ENCODE measurements at regions not wholly inside any gene's neighbourhood (a gene's known extent, or its start where the extent isn't known, plus 50 kb on each side); places are given as distances from the start of the nearest gene placed in this dataset.

GRCh38 chr9:99557816-99558215, 263.9 kb upstream of the NR4A3 start:
- 100% methylated on average over 1 of the region's 2 CpGs for WGBS
- H3K4ac ChIP-seq (ENCODE audit: low read depth in 1 of 2, low read length in 2 of 2), result no peak overlapping the region

GRCh38 chr9:99559776-99560175, 261.9 kb upstream of the NR4A3 start:
- 80% methylated on average over 1 of the region's 1 CpG for WGBS
- H3K23ac ChIP-seq (ENCODE audit: low read length in 2 of 2), result no peak overlapping the region
- no peak overlapping the region for H3K4me2 ChIP-seq (ENCODE audit: low read length, poor library complexity, severe bottlenecking)
- H3K27ac ChIP-seq (ENCODE audit: low read length, poor library complexity, severe bottlenecking), result no peak overlapping the region
- DNase-seq, result no peak
- no peak overlapping the region for H2AK5ac ChIP-seq (ENCODE audit: low read length, severe bottlenecking)
- H3K9ac ChIP-seq (ENCODE audit: low read length), result no peak overlapping the region
- H3K79me1 ChIP-seq (replicated peaks; ENCODE audit: low read length, poor library complexity, severe bottlenecking), result no peaks in the 10 kb centered on the region
- no peak overlapping the region for H4K91ac ChIP-seq (ENCODE audit: low read length)
- H3K4ac ChIP-seq (ENCODE audit: low read depth in 1 of 2, low read length in 2 of 2), result no peak overlapping the region
- H2BK120ac ChIP-seq (ENCODE audit: low read depth, low read length), result no peak overlapping the region
- no peaks in the 10 kb centered on the region for H3K4me1 ChIP-seq (ENCODE audit: control insufficient read depth, insufficient read depth, low read depth, low read length)
- no peak overlapping the region for H2AFZ ChIP-seq (ENCODE audit: low read depth, low read length)
- H4K8ac ChIP-seq (ENCODE audit: low read length), result no peak overlapping the region
- no peak overlapping the region for H2BK5ac ChIP-seq (ENCODE audit: low read depth, low read length, poor library complexity, severe bottlenecking)
- no peak overlapping the region for H3K18ac ChIP-seq (ENCODE audit: low read depth in 1 of 2, low read length in 2 of 2)
- no peak overlapping the region for H2BK12ac ChIP-seq (ENCODE audit: low read length in 2 of 2)
- no peak overlapping the region for H3K14ac ChIP-seq (ENCODE audit: low read length in 2 of 2)
- no peaks in the 10 kb centered on the region for H3K9me3 ChIP-seq (ENCODE audit: control insufficient read depth, low read length)
- H3K27me3 ChIP-seq (ENCODE audit: control insufficient read depth in 1 of 2, insufficient read depth in 1 of 2, low read length in 2 of 2), result peaks cover 3 to 8% of the 10 kb centered on the region in 2 experiments
- H3K4me3 ChIP-seq (ENCODE audit: insufficient read depth in 1 of 2, low read depth in 1 of 2, low read length in 2 of 2), result no peak overlapping the region
- no peak overlapping the region for H2BK15ac ChIP-seq (ENCODE audit: low read depth, poor library complexity, severe bottlenecking)
- no peaks in the 10 kb centered on the region for H3K36me3 ChIP-seq (ENCODE audit: control insufficient read depth in 1 of 2, insufficient read depth in 2 of 2, low read depth in 1 of 2, low read length in 2 of 2)

More at GRCh38 chr9:99557816-99558215, 263.9 kb upstream of the NR4A3 start:
- no peak overlapping the region for H2BK15ac ChIP-seq (ENCODE audit: low read depth, poor library complexity, severe bottlenecking)
- no peak overlapping the region for H2BK5ac ChIP-seq (ENCODE audit: low read depth, low read length, poor library complexity, severe bottlenecking)
- H3K23ac ChIP-seq (ENCODE audit: low read length in 2 of 2), result no peak overlapping the region
- no peak overlapping the region for H2AFZ ChIP-seq (ENCODE audit: low read depth, low read length)
- H3K36me3 ChIP-seq (ENCODE audit: control insufficient read depth in 1 of 2, insufficient read depth in 2 of 2, low read depth in 1 of 2, low read length in 2 of 2), result no peaks in the 10 kb centered on the region
- no peak overlapping the region for H2BK120ac ChIP-seq (ENCODE audit: low read depth, low read length)
- H3K14ac ChIP-seq (ENCODE audit: low read length in 2 of 2), result no peak overlapping the region
- no peaks in the 10 kb centered on the region for H3K4me1 ChIP-seq (ENCODE audit: control insufficient read depth, insufficient read depth, low read depth, low read length)
- H3K9ac ChIP-seq (ENCODE audit: low read length), result no peak overlapping the region
- H3K27ac ChIP-seq (ENCODE audit: low read length, poor library complexity, severe bottlenecking), result no peak overlapping the region
- no peak overlapping the region for H2BK12ac ChIP-seq (ENCODE audit: low read length in 2 of 2)
- H3K4me2 ChIP-seq (ENCODE audit: low read length, poor library complexity, severe bottlenecking), result no peak overlapping the region
- H3K4me3 ChIP-seq (ENCODE audit: insufficient read depth in 1 of 2, low read depth in 1 of 2, low read length in 2 of 2), result no peak overlapping the region
- H3K18ac ChIP-seq (ENCODE audit: low read depth in 1 of 2, low read length in 2 of 2), result no peak overlapping the region
- H3K79me1 ChIP-seq (replicated peaks; ENCODE audit: low read length, poor library complexity, severe bottlenecking), result no peaks in the 10 kb centered on the region
- no peak overlapping the region for H2AK5ac ChIP-seq (ENCODE audit: low read length, severe bottlenecking)
- no peaks in the 10 kb centered on the region for H3K9me3 ChIP-seq (ENCODE audit: control insufficient read depth, low read length)
- peaks cover 3 to 8% of the 10 kb centered on the region in 2 experiments for H3K27me3 ChIP-seq (ENCODE audit: control insufficient read depth in 1 of 2, insufficient read depth in 1 of 2, low read length in 2 of 2)
- H4K91ac ChIP-seq (ENCODE audit: low read length), result no peak overlapping the region
- H4K8ac ChIP-seq (ENCODE audit: low read length), result no peak overlapping the region
- DNase-seq, result no peak

GRCh38 chr9:99560561-99560960, 261.1 kb upstream of the NR4A3 start:
- Histone ChIP-seq H3K9ac (ENCODE audit: low read length) (no peak overlapping the region), H3K4ac (ENCODE audit: low read depth in 1 of 2, low read length in 2 of 2) (no peak overlapping the region), H3K4me3 (ENCODE audit: insufficient read depth in 1 of 2, low read depth in 1 of 2, low read length in 2 of 2) (no peak overlapping the region), H3K18ac (ENCODE audit: low read depth in 1 of 2, low read length in 2 of 2) (no peak overlapping the region), H3K79me1 (replicated peaks; ENCODE audit: low read length, poor library complexity, severe bottlenecking) (no peaks in the 10 kb centered on the region), H3K23ac (ENCODE audit: low read length in 2 of 2) (no peak overlapping the region), H3K9me3 (ENCODE audit: control insufficient read depth, low read length) (no peaks in the 10 kb centered on the region), H3K27me3 (ENCODE audit: control insufficient read depth in 1 of 2, insufficient read depth in 1 of 2, low read length in 2 of 2) (peaks cover 3 to 8% of the 10 kb centered on the region in 2 experiments), H2BK5ac (ENCODE audit: low read depth, low read length, poor library complexity, severe bottlenecking) (no peak overlapping the region), H3K27ac (ENCODE audit: low read length, poor library complexity, severe bottlenecking) (no peak overlapping the region), H2AK5ac (ENCODE audit: low read length, severe bottlenecking) (no peak overlapping the region), H4K8ac (ENCODE audit: low read length) (no peak overlapping the region), H4K91ac (ENCODE audit: low read length) (no peak overlapping the region), H3K36me3 (ENCODE audit: control insufficient read depth in 1 of 2, insufficient read depth in 2 of 2, low read depth in 1 of 2, low read length in 2 of 2) (no peaks in the 10 kb centered on the region), H3K4me1 (ENCODE audit: control insufficient read depth, insufficient read depth, low read depth, low read length) (no peaks in the 10 kb centered on the region), H2AFZ (ENCODE audit: low read depth, low read length) (no peak overlapping the region), H3K14ac (ENCODE audit: low read length in 2 of 2) (no peak overlapping the region), H2BK120ac (ENCODE audit: low read depth, low read length) (no peak overlapping the region), H2BK15ac (ENCODE audit: low read depth, poor library complexity, severe bottlenecking) (no peak overlapping the region), H2BK12ac (ENCODE audit: low read length in 2 of 2) (no peak overlapping the region), H3K4me2 (ENCODE audit: low read length, poor library complexity, severe bottlenecking) (no peak overlapping the region)
- no peak for DNase-seq

- H2BK12ac ChIP-seq (ENCODE audit: low read length in 2 of 2), result no peak overlapping the region
- H4K8ac ChIP-seq (ENCODE audit: low read length), result no peak overlapping the region
- no peak overlapping the region for H3K9ac ChIP-seq (ENCODE audit: low read length)
- no peaks in the 10 kb centered on the region for H3K9me3 ChIP-seq (ENCODE audit: control insufficient read depth, low read length)
- peaks cover 7 to 12% of the 10 kb centered on the region in 2 experiments for H3K27me3 ChIP-seq (ENCODE audit: control insufficient read depth in 1 of 2, insufficient read depth in 1 of 2, low read length in 2 of 2)
- no peak overlapping the region for H2BK15ac ChIP-seq (ENCODE audit: low read depth, poor library complexity, severe bottlenecking)
- H3K4me3 ChIP-seq (ENCODE audit: insufficient read depth in 1 of 2, low read depth in 1 of 2, low read length in 2 of 2), result no peak overlapping the region
- 82% methylated on average over 2 of the region's 2 CpGs for WGBS
- H3K79me1 ChIP-seq (replicated peaks; ENCODE audit: low read length, poor library complexity, severe bottlenecking), result no peaks in the 10 kb centered on the region
- H3K4ac ChIP-seq (ENCODE audit: low read depth in 1 of 2, low read length in 2 of 2), result no peak overlapping the region
- no peaks in the 10 kb centered on the region for H3K4me1 ChIP-seq (ENCODE audit: control insufficient read depth, insufficient read depth, low read depth, low read length)
- DNase-seq, result no peak
- H2AK5ac ChIP-seq (ENCODE audit: low read length, severe bottlenecking), result no peak overlapping the region
- no peak overlapping the region for H4K91ac ChIP-seq (ENCODE audit: low read length)
- H3K27ac ChIP-seq (ENCODE audit: low read length, poor library complexity, severe bottlenecking), result no peak overlapping the region
- no peak overlapping the region for H3K4me2 ChIP-seq (ENCODE audit: low read length, poor library complexity, severe bottlenecking)
- H2BK120ac ChIP-seq (ENCODE audit: low read depth, low read length), result no peak overlapping the region
- no peak overlapping the region for H2BK5ac ChIP-seq (ENCODE audit: low read depth, low read length, poor library complexity, severe bottlenecking)
- H3K14ac ChIP-seq (ENCODE audit: low read length in 2 of 2), result no peak overlapping the region
- no peaks in the 10 kb centered on the region for H3K36me3 ChIP-seq (ENCODE audit: control insufficient read depth in 1 of 2, insufficient read depth in 2 of 2, low read depth in 1 of 2, low read length in 2 of 2)
- H3K18ac ChIP-seq (ENCODE audit: low read depth in 1 of 2, low read length in 2 of 2), result no peak overlapping the region
- no peak overlapping the region for H3K23ac ChIP-seq (ENCODE audit: low read length in 2 of 2)
- H2AFZ ChIP-seq (ENCODE audit: low read depth, low read length), result no peak overlapping the region
Observed at GRCh38 chr9:99561509-99561917, 260.2 kb upstream of the NR4A3 start.

Data from mesenchymal stem cell (in vitro differentiated cells and primary cell).